NOMO-1 treated with DMSO at 0.1 percent for 48 hours (cell line): ENCODE measurements at regions not wholly inside any gene's neighbourhood (a gene's known extent, or its start where the extent isn't known, plus 50 kb on each side); places are given as distances from the start of the nearest gene placed in this dataset.

Experiments used
- DNase-seq: peaks from one replicate; lab custom pipeline; 2025; ENCODE audit not compliant: unreplicated experiment; lab: John Stamatoyannopoulos, UW

DNA sequence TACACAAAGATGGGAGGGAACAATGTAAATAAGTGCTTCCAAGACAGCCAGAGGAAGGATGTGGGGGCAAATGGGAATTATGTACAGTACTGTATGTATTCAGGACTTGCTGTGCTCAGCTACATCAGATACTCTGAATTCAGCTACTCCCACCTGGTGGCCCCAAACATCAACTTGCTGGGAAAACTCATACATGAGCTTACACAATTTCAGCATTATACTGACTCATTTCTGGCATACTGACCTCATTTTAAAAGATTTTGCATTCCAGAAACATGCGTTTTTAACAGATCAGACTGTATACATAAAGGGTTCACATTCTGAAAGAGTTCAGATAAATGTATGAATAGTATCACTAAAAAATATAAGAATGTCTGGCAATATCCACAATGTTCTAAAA lies 59.7 kb downstream of the GPX5 start:
- DNase-seq = no peak

DNA sequence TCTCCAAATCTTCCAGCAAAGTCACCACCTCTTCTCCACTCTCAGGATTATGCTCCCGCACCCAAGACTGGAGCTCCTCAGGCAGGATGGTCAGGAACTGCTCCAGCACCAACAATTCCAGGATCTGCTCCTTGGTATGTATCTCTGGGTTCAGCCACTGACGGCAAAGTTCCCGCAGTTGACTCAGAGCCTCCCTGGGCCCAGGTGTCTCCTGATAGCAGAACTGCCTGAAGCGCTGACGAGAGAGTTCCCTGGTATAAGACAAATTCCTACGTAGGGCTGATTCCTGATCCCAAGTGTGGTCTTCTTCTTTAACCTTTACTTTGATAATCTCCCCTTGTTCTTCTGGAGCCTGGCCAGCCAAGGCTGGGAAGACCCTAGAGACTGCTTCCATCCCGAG lies 60.6 kb downstream of the GPX5 start:
- no peak for DNase-seq

DNA sequence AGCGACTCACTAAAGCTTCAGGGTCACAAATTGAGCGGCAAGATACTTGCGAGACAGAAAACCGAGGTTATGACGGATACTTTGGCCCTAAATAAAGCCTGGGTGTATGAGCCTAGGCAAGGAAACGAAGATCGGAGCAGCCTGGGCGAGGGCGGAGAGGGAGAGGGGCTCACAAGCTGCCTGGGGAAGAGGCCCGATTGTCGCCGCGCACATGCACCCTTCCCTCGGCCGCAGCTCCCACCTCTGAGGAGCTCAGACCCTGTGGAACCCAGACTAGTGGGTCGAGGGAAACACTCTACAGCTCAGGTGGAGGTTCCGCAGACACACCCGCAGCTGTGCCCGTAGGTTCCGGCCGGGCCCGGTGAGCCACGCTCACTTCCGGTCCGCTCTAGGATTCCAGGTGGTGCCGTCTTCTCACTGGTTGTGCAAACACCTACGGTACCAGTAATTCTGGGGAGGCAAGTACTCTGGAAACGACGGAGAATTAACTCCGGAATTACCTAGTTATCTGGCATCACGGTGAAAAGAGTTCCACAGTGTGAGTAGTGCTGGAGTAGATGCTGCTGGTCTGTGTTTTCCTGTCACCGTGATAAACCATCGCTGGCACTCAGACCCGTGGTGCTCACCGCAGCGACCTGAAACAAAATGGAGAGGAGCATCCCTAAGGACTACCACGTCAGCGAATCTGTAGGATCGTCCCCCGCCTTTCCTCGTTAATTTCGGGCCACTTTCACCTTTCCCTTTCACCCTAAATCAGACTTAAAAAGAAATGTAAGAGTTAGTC lies 61.5 kb downstream of the GPX5 start:
- DNase-seq = no peak

DNA sequence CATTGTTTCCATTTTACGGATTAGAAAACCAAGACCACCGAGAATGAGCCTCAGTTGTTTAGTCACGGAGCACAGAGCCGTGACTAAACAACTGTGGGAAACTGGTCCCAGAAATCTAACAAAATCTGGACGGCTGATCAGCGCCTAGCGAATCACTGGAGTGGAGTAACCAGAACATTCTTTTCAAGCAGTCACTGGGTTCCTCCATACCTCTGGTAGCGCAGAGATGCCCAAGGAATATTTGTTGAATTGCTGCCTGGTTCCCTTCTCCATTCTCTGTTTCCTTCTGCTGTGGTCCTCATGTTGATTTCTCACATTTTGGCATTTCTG lies 62.0 kb downstream of the GPX5 start:
- no peak for DNase-seq

DNA sequence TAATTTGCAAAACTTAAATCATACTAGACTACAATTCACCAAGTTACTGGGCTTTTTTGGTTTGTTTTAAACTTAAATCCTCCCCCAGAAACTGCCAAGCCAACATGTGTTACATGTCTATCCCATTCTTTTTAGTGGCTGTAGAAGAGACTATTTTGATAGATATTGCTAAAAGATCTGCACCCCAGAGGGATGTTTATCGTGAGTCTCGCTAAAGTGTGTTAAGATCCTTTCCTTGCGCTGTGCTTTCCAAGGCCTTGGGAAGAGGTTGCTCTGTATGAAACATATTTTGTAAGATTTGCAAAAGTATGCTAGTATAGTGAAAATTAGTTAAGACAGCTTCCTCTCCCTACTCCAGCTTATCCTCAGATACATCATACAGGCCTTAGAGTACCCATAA lies 63.0 kb downstream of the GPX5 start:
- no peak for DNase-seq

DNA sequence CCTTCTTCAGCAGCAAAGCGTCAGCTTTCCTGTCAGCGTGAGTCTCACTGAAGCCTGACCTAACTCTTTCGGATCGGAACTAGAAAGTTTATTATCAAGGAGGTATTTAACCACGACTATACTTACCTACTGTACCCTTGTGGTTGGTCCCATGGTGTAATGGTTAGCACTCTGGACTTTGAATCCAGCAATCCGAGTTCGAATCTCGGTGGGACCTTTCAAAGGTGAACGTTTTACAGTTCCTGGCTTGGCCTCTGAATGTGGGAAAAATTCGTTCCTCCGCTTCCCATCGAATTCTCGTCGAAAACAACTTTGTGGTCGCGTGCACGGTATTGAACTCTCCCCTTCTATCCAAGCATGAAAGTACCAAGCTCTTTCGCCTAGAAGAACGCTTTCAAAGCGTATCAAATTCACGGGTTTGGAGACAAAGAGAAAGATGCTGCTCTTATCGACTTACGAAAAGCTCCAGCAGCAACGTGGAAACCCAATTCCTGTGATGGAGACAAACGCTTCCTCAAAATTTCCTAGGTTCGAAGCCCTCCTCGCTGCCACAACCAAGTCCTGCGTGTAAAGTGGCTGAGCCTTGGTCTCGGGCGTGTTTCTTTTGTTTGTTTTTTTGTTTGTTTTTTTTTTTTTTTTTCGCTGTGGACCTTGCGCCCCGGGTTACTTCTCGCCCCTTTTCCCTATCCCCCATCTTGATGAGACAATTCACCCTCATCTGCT lies 63.7 kb downstream of the GPX5 start:
- peak; percentile 23 for DNase-seq

DNA sequence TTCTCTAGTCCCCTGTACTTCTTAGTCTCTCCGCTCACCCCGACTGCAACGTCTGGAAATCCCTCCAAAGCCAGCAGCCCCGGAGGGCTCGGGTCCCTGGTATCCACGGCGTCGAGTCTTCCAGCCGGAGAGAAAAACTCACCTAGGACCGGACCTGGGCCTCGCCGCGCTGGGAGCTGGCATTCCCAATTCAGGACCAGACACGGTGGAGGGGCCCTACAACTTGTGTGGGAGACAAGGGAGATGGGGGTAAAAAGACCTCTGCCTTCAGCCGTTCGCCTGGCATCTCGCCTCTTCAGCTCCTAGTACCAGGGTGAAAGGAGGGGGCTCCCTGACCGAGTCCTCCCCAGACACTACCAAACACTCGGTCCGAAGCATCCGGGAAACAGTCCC lies 64.3 kb downstream of the GPX5 start:
- no peak for DNase-seq

DNA sequence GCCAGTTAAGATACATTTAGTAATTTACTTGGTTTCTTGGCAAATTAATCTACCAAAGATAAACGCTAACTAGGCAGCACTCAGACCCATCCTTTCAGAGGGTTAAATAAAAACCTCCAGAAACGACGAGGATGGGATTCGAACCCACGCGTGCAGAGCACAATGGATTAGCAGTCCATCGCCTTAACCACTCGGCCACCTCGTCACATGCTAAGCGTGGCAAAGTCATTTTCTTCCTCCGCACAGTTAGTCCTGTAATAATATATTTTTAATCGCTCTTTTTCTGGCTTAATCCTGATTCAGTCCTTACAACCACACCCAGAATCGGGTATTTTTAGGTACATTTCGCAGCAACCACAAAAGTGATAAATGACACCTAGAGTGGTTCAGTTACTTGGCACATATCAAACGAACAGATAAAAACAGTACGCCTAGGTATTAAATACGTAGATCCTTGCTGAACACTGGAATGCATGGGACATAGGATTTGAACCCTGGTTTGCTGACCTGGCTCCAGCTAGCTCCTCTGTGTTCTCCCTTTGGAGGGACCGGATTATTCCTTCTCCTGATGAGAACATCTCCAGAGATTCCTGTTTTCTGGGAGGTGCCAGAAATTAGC lies 71.6 kb downstream of the GPX5 start:
- peak; percentile 42 for DNase-seq

DNA sequence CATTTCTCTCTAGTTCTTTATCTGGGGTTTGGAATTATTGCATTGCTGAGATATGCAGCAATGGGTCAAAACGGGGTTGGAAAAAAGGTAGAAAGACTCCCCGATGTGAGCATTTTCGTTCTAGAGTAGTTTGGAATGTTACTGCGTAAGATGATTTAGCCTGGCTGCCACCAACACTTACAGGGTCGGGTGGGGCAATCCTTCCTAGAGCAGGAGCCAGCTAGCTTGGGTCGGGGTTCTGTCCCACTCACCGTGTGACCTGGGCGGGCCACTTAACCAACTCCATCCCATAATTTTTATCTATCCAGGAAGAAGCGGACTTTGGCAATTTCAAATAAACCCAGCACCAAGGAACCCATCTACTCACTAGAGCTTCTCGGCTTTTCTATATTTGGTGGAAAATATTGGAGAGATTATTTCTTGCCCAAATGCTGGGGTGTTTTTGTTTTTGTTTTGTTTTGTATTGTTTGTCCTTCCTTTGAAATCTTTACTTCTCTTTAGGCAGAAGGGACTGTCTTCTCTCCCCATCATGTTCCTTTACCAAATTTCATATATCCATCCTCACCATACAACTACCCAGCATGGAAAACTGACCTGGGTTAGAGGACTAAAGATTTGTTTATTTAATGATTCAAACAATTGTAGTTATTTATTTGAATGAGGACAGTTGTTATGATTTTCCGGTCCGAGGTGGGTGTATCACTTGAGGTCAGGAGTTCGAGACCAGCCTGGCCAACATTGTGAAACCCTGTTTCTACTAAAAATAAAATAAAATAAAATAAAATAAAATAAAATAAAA lies 72.4 kb downstream of the GPX5 start:
- no peak for DNase-seq

DNA sequence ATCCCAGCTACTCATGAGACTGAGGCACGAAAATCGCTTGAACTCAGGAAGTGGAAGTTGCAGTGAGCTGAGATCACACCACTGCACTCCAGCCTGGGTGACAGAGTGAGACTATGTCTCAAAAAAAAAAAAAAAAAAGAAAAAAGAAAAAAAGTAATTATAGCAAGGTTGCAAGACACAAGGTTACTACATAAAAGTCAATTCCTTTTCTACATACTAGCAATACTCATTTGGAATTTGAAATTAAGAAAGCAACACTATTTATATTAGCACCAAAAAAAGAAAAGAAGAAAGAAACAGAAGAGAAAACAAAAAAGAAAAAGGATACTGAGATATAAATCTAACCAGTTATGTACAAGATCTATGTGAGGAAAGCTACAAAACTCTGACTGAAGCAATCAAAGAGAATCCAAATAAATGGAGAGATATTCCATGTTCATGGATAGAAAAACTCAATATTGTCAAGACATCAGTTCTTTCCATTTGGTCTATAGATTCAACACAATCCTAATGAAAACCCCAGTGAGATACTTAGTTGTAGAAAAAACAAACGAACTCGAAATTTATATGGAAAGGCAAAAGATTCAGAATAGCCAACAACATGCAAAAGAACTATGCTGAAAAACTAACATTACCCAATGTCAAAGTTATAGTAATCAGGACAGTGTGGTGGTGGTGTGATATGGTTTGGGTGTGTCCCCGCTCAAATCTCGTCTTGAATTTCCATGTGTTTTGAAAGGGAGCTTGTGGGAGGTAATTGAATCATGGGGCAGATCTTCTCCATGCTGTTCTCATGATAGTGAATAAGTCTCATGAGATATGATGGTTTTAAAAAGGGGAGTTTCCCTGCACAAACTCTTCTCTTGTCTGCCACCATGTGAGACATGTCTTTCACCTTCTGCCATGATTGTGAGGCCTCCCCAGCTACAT lies 73.3 kb downstream of the GPX5 start:
- DNase-seq = no peak

DNA sequence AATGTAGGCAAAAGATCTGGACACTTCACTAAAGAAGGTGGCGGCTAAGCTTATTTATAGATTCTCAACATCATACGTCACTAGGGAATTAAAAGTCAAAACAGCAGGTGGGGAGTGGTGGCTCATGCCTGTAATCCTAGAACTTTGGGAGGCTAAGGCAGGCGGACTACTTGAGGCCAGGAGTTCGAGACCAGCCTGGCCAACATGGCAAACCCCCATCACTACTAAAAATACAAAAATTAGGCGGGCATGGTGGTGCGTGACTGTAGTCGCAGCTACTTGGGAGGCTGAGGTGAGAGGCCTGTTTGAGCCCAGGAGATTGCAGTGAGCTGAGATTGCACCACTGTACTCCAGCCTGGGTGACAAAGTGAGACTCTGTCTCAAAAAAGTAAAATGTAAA lies 74.6 kb downstream of the GPX5 start:
- DNase-seq = no peak

DNA sequence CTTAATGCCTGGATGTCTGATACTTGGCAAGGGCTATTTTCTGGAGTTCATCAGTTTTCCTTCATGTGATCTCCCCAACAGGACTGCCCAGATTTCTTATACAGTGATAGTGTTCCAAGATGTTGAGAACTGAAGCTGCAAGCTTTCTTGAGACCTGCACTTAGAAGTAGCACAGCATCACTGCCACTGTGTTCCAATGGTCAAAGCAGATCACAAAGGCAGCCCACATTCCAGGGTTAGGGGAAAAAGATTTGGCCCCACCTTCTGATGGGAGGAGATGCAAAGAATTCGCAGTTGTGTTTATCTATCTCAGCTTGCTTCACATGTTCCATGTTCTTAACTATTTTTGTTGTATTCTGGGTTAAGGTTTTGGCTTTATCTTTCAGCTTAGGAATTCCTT lies 78.2 kb downstream of the GPX5 start:
- DNase-seq = no peak

DNA sequence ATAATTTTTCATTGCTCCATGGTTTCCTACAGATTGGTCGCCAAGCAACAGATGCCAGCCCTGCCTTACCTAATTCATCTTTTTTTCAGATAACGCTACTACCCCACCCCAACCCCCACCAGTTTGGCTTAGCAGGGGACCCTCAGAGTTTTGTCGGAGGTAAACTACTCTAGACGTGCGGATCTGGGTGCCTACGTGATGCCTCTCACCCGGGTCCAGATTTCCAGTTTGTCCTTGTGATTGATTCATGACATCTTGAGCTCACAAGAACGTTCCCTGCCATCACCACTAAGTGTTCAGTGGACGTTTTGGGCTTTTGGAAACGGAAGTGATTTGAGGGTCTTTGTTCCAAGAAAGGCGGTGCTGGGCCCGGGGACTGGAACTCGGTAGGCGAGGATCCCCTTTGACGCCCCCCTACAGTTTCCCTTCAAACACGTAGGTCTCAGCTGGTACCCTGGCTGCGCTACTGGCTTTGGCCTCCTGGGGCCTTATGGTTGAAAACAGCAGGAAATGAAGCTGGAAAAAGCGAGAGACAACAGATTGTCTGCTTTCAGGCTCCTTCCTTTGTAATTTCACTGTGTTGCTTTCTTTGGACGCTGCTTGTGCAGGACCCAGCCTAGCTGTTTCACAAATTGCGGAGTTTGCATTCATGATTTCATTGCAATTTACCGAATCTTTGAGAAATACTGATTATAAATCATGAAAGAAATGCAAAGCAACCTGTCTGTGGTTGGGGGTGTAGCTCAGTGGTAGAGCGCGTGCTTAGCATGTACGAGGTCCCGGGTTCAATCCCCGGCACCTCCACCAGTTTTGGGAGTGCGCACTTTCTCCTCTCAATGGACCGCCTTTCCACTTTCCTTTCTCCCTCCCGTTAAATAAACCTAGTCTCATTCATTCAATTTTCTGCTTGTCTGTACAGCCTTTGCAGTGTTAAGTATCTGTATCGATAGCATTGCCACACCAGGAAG lies 81.0 kb downstream of the GPX5 start:
- peak; percentile 67 for DNase-seq

DNA sequence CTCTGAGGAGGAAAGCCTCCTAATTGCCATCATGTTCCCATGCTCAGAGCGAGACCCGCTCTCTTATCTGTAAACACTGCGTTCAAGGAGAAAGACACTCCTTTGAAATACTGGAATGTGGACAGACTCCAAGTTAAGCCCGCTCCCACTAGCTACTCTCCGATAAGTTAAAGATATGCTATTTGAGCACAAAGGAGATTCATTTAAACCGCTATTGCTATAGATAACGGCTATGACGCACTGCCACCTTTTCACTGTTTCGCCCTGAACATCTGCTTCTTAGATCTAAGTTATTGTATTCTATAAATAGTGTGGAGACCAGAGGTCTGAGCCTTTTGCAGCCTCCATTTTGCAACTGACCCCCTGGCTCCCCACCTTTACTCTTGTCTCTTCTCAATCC lies 82.3 kb downstream of the GPX5 start:
- no peak for DNase-seq

DNA sequence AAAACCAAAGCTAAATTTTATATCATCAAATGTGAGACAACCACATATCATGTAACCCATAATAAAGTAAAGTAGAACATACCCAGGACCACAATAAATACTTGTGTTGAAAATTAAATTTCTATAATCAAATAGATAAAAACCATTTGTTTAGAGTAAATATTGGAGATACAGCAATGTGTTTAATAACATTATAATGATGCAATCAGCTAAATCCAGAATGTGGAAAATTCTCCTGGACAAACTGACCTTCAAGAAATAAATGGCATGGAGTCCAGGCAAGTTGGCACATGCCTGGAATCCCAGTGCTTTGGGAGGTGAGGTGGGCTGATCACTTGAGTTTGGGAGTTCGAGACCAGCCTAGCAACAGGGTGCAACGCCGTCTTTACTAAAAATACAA lies 84.0 kb downstream of the GPX5 start:
- no peak for DNase-seq

DNA sequence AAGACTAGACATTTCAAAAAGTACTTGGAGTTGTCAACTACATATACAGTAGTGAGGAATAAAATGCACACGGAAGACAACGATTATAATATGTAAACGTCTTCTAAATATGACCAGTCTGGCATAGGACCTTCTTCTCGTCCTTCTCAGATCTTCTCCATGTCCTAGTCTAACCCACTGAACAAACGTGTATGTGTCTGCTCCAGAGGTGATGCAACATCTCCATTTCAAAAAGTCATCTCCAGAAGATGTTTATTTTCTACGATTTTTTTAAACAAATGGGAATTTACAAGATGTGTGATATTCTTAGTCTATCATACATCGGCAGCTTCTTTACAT lies 89.9 kb downstream of the GPX5 start:
- DNase-seq = no peak

DNA sequence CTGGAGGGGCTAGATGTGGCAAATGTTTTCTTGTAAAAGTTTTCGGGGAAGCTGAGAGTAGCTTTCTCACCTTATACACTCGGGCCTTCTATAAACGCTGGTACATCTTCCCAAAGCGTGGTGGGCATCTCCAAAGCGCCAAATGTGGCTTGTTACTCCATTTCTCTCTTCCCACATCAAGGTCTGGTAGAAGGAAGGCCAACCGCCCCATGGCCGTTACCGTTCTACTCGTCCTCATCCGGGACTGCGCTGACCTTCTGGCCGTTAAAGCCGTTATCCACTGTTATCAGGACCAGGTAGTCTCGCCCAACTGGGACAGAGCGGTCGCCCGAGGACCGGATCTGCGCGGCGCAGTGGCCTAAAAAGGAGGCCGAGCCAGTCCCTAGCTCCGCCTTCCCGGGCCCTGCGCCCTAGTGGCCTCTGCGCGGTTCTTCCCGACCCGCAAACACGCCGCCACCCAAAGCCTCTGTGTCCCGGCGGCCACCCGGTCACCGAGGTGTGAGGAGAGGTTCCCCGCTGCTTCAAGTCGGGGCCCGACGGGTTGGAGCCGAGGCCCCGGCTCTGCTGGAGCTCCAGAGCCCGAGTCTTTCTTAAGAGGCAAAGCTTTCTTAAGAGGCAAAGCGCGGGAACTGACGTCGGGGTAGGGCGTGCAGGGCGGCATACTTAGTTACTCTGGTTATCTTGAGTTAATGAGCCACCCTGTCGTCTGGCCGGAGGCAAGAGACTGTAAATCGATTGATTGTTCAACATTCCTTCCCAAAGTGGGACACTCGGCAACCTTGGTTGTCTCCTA lies 90.5 kb downstream of the GPX5 start:
- no peak for DNase-seq

DNA sequence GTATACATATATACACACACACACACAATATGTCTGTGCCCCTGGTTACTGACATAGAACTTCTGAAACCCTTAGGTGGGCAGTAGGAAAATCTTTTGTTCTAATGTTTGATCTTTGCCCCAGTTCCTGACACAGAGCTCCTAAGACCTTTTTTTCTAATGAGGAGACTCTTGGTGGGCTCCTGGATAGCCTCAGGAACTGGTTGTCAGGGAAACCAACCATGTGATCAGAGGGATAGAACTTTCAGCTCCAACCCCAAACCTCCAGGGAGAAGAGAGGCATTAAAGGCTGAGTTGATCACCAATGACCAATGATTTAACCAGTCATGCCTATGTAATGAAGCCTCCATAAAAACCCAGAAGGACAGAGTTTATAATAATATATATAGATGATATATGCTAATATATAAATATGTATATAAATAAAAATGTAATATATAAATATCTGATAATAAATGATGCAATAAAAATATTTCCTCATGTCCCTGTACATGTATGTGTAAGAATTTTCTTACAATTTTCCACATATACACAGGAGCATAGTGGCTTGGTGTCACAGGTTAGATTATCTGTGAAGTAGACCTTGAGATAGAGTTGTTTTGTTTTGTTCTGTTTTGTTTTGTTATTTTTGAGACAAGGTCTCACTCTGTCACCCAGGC lies 93.3 kb downstream of the GPX5 start:
- no peak for DNase-seq
